H1 (cell line): ENCODE measurements at regions not wholly inside any gene's neighbourhood (a gene's known extent, or its start where the extent isn't known, plus 50 kb on each side); places are given as distances from the start of the nearest gene placed in this dataset.

ENCODE experiments used
- POLR2A ChIP-seq, 2 experiments: IDR thresholded peaks; 1 replicate in 1 of 2; 2 replicates in 1 of 2; pipeline ENCODE4 v1.6.1; 2011; ENCODE audit warnings: low read depth in 2 of 2, low read length in 2 of 2, mild to moderate bottlenecking in 2 of 2; ENCODE audit errors: control extremely low read depth in 1 of 2
- RNF2 ChIP-seq: fragments of 200-900, 300-1000 bp; sonication (generic); IDR thresholded peaks from 2 replicates; pipeline ENCODE4 v1.7.1; 2016; ENCODE audit warnings: borderline replicate concordance, low read depth, mild to moderate bottlenecking, antibody characterized with exemption, low read length; ENCODE audit not compliant: poor library complexity, severe bottlenecking; ENCODE audit errors: missing control alignments
- TBP ChIP-seq: IDR thresholded peaks from 2 replicates; pipeline ENCODE4 v1.6.1; 2011; ENCODE audit warnings: low read depth, low read length, improper control_type of control experiment

DNA sequence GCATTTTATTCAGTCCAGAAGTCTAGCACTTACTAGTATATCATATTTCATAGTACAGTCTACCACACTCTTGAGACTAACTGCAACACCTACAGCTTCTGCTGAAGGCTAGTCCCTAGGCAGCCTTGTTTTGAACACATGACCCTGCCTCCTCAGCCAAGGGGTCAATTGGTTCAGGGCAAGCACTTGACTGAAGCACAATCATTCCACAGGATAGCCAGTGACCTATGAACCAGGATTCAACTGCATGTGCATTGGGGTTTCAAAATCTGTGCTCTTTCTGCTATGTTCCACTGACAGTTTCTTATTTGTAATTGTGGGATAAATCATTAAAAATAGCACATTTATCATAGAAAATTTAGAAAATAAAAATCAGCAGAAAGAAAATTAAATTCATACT lies 186.8 kb downstream of the TMEM161B start (continued):
- TF ChIP-seq RNF2 (no peak), POLR2A (IDR thresholded peaks at IDR 0.05; ENCODE audit: control extremely low read depth in 1 of 2, low read depth in 2 of 2, low read length in 2 of 2) (no peak), TBP (no peak)
